KMS-11 (cell line): ENCODE measurements at regions not wholly inside any gene's neighbourhood (a gene's known extent, or its start where the extent isn't known, plus 50 kb on each side); places are given as distances from the start of the nearest gene placed in this dataset.

Source experiments
- H2AFZ ChIP-seq: fragments of 200-600 bp; sonication (generic); 2 replicates; pipeline ENCODE4 v1.6.1; 2016; ENCODE audit warnings: antibody characterized with exemption, mixed run types, low read depth
- H3K27ac ChIP-seq: fragments of 200-600 bp; sonication (generic); 2 replicates; pipeline ENCODE4 v1.6.1; 2016; ENCODE audit warnings: mild to moderate bottlenecking, mixed run types
- H3K27me3 ChIP-seq: fragments of 200-600 bp; sonication (generic); 2 replicates; pipeline ENCODE4 v1.6.1; 2017; ENCODE audit warnings: mild to moderate bottlenecking, low read depth, mixed run types, moderate library complexity; ENCODE audit not compliant: insufficient read depth
- H3K36me3 ChIP-seq: fragments of 200-600 bp; sonication (generic); 2 replicates; pipeline ENCODE4 v1.6.1; 2017; ENCODE audit warnings: mild to moderate bottlenecking, mixed run types; ENCODE audit not compliant: insufficient read depth
- H3K4me1 ChIP-seq: fragments of 200-600 bp; sonication (generic); 2 replicates; pipeline ENCODE4 v1.6.1; 2016; ENCODE audit warnings: mild to moderate bottlenecking, low read depth, mixed run types; ENCODE audit not compliant: poor library complexity, severe bottlenecking
- H3K4me2 ChIP-seq: fragments of 200-600 bp; sonication (generic); 2 replicates; pipeline ENCODE4 v1.7.0; 2016; ENCODE audit warnings: mild to moderate bottlenecking, mixed run types
- H3K4me3 ChIP-seq: fragments of 200-600 bp; sonication (generic); IDR thresholded peaks from 2 replicates; pipeline ENCODE4 v1.6.1; 2017; ENCODE audit warnings: low read depth, low read length, mixed read lengths; ENCODE audit not compliant: insufficient read depth
- H3K79me2 ChIP-seq: fragments of 200-600 bp; sonication (generic); 2 replicates; pipeline ENCODE4 v1.6.1; 2016; ENCODE audit warnings: low read depth, mixed run types; ENCODE audit not compliant: insufficient read depth
- H3K9ac ChIP-seq: fragments of 200-600 bp; sonication (generic); 2 replicates; pipeline ENCODE4 v1.6.1; 2016; ENCODE audit warnings: mild to moderate bottlenecking, mixed run types
- H4K20me1 ChIP-seq: fragments of 200-600 bp; sonication (generic); 2 replicates; pipeline ENCODE4 v1.6.1; 2016; ENCODE audit warnings: mild to moderate bottlenecking, mixed run types; ENCODE audit not compliant: insufficient read depth
- TF ChIP-seq, protein P1 (sequence below): fragments of 200-600 bp; sonication (generic); conservative IDR thresholded peaks from 2 replicates; pipeline ENCODE4 v1.6.1; 2017; ENCODE audit warnings: low read depth, mild to moderate bottlenecking, antibody characterized with exemption, low read length, moderate library complexity, mixed read lengths

DNA sequence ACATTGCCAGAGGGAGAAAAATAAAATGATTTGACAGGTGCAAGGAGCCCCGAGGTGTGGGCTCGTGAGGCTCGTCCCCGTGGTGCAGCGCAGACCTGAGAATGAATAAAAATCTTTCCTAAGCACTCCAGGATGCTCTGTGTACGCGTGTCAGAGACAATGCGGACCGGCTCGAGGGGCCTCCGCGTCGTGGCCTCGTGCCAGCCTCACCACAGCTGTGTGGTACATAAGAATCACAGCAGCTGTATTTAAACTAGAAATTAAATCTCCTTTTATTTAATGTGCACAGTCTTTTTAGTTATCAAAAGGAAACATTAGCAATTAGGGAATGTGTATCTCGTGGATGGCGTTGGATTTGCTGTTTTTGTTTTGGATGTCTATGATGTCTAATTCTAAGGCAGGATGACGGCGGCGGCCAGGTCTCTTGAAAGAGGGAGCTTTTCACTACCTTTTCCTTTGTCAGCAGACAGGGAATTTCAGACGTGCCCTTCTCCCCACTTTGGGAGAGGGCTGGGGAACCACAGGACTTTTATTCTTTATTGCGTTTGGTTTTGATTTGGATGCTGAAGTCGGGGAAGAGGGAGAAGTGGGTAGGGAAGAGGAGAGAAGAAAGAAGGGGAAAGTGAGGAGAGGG, 365.3 kb upstream of the SHH start:
- Histone ChIP-seq H3K27ac (no peak overlapping the region), H3K27me3 (no peaks in the 10 kb centered on the region), H3K4me1 (no peaks in the 10 kb centered on the region), H3K79me2 (no peaks in the 10 kb centered on the region), H2AFZ (no peak overlapping the region), H3K9ac (no peak overlapping the region), H3K36me3 (no peaks in the 10 kb centered on the region), H4K20me1 (no peaks in the 10 kb centered on the region), H3K4me3 (no peak overlapping the region), H3K4me2 (no peak overlapping the region)
- TF ChIP-seq, protein P1, sequence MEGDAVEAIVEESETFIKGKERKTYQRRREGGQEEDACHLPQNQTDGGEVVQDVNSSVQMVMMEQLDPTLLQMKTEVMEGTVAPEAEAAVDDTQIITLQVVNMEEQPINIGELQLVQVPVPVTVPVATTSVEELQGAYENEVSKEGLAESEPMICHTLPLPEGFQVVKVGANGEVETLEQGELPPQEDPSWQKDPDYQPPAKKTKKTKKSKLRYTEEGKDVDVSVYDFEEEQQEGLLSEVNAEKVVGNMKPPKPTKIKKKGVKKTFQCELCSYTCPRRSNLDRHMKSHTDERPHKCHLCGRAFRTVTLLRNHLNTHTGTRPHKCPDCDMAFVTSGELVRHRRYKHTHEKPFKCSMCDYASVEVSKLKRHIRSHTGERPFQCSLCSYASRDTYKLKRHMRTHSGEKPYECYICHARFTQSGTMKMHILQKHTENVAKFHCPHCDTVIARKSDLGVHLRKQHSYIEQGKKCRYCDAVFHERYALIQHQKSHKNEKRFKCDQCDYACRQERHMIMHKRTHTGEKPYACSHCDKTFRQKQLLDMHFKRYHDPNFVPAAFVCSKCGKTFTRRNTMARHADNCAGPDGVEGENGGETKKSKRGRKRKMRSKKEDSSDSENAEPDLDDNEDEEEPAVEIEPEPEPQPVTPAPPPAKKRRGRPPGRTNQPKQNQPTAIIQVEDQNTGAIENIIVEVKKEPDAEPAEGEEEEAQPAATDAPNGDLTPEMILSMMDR, result no peak

DNA sequence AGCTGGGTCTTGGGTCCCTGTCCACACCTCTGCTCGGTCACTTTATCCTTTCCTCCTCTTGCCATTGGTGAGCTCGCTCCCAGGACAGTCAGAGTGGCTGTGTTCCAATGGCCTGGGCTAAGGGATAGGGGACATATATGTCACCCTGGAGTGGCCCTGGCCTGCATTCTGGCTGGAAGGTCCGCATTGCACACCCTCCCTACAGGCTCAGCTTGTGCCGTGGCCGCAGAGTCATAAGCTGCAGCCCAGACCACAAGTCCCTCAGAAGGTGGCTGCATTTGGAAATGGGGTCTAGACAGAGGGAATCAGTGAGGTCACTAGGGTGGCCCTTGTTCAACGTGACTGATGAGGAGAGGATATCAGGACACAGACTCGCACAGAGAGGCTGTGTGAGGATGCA, 363.8 kb upstream of the SHH start:
- Histone ChIP-seq H3K36me3 (no peaks in the 10 kb centered on the region), H2AFZ (no peak overlapping the region), H3K4me1 (no peaks in the 10 kb centered on the region), H3K4me2 (no peak overlapping the region), H3K79me2 (no peaks in the 10 kb centered on the region), H3K4me3 (no peak overlapping the region), H4K20me1 (no peaks in the 10 kb centered on the region), H3K27me3 (no peaks in the 10 kb centered on the region), H3K9ac (no peak overlapping the region), H3K27ac (no peak overlapping the region)
- TF ChIP-seq, protein P1, result no peak

DNA sequence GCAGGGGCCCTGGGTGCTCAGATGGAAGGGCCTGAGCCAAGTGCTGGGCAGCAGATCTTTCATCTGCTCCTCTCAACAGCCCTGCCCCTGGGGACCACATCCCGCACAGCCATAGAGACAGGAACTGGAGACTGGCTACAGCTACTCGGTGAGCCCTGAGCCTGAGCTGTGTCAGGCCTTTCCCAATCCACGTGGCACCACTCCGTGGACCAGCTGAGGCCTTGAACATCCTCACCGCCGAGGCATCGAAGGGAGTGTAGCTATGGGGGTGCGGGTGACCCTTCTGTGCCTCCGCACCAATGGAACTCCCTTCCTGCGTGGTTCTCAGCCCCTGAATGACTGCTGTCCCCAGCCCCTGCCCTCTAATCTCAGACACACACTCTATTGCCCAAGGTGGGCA, 362.7 kb upstream of the SHH start:
- no peak overlapping the region for H3K27ac ChIP-seq
- H3K36me3 ChIP-seq, result no peaks in the 10 kb centered on the region
- no peaks in the 10 kb centered on the region for H3K4me1 ChIP-seq
- no peak overlapping the region for H2AFZ ChIP-seq
- no peaks in the 10 kb centered on the region for H3K79me2 ChIP-seq
- TF ChIP-seq, protein P1, result no peak
- H3K4me3 ChIP-seq, result no peak overlapping the region
- no peak overlapping the region for H3K4me2 ChIP-seq
- no peak overlapping the region for H3K9ac ChIP-seq
- H3K27me3 ChIP-seq, result no peaks in the 10 kb centered on the region
- no peaks in the 10 kb centered on the region for H4K20me1 ChIP-seq

DNA sequence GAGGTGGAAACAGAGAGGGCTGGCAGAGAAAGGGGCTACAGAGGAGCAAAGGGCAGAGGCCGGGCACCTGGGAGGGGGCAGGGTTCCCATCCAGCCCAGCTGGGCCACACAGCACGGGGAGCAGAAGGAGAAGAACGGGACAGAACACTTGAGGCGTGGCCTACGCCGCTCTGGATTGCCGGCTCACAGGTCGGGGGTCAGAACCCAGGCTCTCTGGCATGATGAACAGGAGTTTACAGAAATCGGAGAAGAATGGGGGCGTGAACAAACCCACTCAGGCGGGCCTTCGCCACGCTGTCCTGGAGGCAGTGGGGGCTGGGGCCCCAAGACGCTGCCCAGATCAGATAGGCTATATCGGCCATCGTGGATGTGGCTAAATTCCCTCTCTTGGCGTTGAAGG, 362.2 kb upstream of the SHH start:
- no peaks in the 10 kb centered on the region for H3K79me2 ChIP-seq
- no peaks in the 10 kb centered on the region for H3K27me3 ChIP-seq
- TF ChIP-seq, protein P1, result no peak
- H3K4me3 ChIP-seq, result no peak overlapping the region
- H4K20me1 ChIP-seq, result no peaks in the 10 kb centered on the region
- no peak overlapping the region for H2AFZ ChIP-seq
- H3K4me1 ChIP-seq, result no peaks in the 10 kb centered on the region
- H3K36me3 ChIP-seq, result no peaks in the 10 kb centered on the region
- H3K27ac ChIP-seq, result no peak overlapping the region
- no peak overlapping the region for H3K9ac ChIP-seq
- H3K4me2 ChIP-seq, result no peak overlapping the region
